Smooth muscle cell (in vitro differentiated cells): ENCODE measurements at regions not wholly inside any gene's neighbourhood (a gene's known extent, or its start where the extent isn't known, plus 50 kb on each side); places are given as distances from the start of the nearest gene placed in this dataset.
A peak's percentile ranks its signal among the peaks of the same experiment; 100 is the strongest.

Experiments used
- DNase-seq: peaks from one replicate; lab custom pipeline; 2025; ENCODE audit not compliant: unreplicated experiment; lab: John Stamatoyannopoulos, UW
- H2AFZ ChIP-seq: fragments of 200-600 bp; sonication (generic); 2 replicates; pipeline ENCODE4 v1.6.0; 2016; ENCODE audit warnings: antibody characterized with exemption, low read depth, mild to moderate bottlenecking
- H3F3A ChIP-seq: fragments of 200-600 bp; sonication (generic); 2 replicates; pipeline ENCODE4 v1.6.0; 2017; ENCODE audit warnings: antibody characterized with exemption, low read depth
- H3K27ac ChIP-seq: fragments of 200-600 bp; sonication (generic); 2 replicates; pipeline ENCODE4 v1.5.1; 2016; ENCODE audit warnings: low read depth, mild to moderate bottlenecking
- H3K27me3 ChIP-seq: fragments of 200-600 bp; sonication (generic); 2 replicates; pipeline ENCODE4 v1.6.1; 2016; ENCODE audit warnings: low read depth, mild to moderate bottlenecking
- H3K36me3 ChIP-seq: fragments of 200-600 bp; sonication (generic); 2 replicates; pipeline ENCODE4 v1.5.1; 2016; ENCODE audit warnings: low read depth
- H3K4me1 ChIP-seq: fragments of 200-600 bp; sonication (generic); 2 replicates; pipeline ENCODE4 v1.5.1; 2016; ENCODE audit warnings: low read depth
- H3K4me2 ChIP-seq: fragments of 200-600 bp; sonication (generic); 2 replicates; pipeline ENCODE4 v1.6.0; 2016; ENCODE audit warnings: mild to moderate bottlenecking
- H3K4me3 ChIP-seq: fragments of 200-600 bp; sonication (generic); 2 replicates; pipeline ENCODE4 v1.5.1; 2016; ENCODE audit warnings: mild to moderate bottlenecking
- H3K79me2 ChIP-seq: fragments of 200-600 bp; sonication (generic); 2 replicates; pipeline ENCODE4 v1.6.0; 2016; ENCODE audit warnings: low read depth, mild to moderate bottlenecking
- H3K9ac ChIP-seq: fragments of 200-600 bp; sonication (generic); 2 replicates; pipeline ENCODE4 v1.6.0; 2016; ENCODE audit warnings: low read depth
- H3K9me3 ChIP-seq: fragments of 200-600 bp; sonication (generic); replicated peaks from 2 replicates; pipeline ENCODE4 v1.5.1; 2016; ENCODE audit warnings: low read depth
- H4K20me1 ChIP-seq: fragments of 200-600 bp; sonication (generic); 2 replicates; pipeline ENCODE4 v1.6.0; 2016; ENCODE audit warnings: low read depth
- WGBS: methylation state at CpG from one replicate; pipeline ENCODE4 v1.1.7; 2016; ENCODE audit warnings: low lambda C conversion rate; 5-methylcytosine and 5-hydroxymethylcytosine counted together
- TF ChIP-seq, protein P1 (sequence below): fragments of 200-600 bp; sonication (generic); IDR thresholded peaks from 2 replicates; pipeline ENCODE4 v1.5.1; 2017; ENCODE audit warnings: borderline replicate concordance, mild to moderate bottlenecking, antibody characterized with exemption; ENCODE audit not compliant: insufficient read depth, poor library complexity, severe bottlenecking

DNA sequence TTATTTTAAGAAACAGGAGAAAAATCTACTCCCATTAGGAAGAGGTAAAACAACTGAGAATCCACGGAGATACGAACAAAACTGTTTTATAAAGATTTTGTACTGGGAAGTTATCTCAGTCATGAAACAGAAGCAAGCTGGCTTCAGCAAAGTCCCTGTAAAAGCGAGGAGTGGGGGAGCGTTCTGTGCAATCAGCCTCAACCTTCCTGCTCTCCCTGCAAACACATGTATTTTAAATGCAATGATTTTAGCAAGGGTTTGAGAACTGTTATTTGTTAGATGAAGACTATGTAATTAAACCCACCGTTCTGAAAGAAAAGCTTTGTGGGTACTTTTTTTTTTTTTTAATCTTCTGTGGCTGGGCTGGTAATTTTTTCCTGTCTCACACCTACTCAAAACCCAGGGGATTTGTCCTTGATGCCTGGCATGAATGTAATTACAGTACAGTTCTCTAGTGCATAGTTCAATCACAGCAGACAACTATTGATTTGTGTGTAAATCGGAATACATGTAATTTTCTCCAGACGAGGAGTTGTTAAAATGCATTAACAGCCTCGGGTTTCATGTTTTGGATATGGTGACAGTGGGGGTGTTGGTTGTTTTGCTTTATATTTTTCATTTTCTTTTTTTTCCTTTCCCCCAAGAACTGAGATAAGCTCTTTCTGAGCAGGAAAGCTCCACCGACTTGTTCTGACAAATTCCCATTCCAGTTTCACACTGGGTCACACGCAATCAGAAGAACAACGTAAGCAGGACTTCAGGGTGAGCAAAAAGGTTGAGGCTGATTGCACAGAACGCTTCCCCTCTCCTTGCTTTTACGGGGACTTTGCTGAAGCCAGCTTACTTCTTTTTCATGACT, 153.6 kb downstream of the PHLDA1 start:
- no peaks in the 10 kb centered on the region for H3K79me2 ChIP-seq
- peak overlapping the region; percentile 14 for H3K4me3 ChIP-seq
- peaks cover 20% of the 10 kb centered on the region for H3K4me1 ChIP-seq
- TF ChIP-seq, protein P1, sequence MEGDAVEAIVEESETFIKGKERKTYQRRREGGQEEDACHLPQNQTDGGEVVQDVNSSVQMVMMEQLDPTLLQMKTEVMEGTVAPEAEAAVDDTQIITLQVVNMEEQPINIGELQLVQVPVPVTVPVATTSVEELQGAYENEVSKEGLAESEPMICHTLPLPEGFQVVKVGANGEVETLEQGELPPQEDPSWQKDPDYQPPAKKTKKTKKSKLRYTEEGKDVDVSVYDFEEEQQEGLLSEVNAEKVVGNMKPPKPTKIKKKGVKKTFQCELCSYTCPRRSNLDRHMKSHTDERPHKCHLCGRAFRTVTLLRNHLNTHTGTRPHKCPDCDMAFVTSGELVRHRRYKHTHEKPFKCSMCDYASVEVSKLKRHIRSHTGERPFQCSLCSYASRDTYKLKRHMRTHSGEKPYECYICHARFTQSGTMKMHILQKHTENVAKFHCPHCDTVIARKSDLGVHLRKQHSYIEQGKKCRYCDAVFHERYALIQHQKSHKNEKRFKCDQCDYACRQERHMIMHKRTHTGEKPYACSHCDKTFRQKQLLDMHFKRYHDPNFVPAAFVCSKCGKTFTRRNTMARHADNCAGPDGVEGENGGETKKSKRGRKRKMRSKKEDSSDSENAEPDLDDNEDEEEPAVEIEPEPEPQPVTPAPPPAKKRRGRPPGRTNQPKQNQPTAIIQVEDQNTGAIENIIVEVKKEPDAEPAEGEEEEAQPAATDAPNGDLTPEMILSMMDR = no peak
- peak overlapping the region; percentile 80 for H3K4me2 ChIP-seq
- H3F3A ChIP-seq = no peaks in the 10 kb centered on the region
- DNase-seq = no peak
- H3K27me3 ChIP-seq = no peaks in the 10 kb centered on the region
- WGBS = 10% methylated on average over 13 of the region's 13 CpGs
- peak overlapping the region; percentile 82 for H3K9ac ChIP-seq
- H3K27ac ChIP-seq = peak overlapping the region; percentile 96
- no peaks in the 10 kb centered on the region for H3K9me3 ChIP-seq
- H3K36me3 ChIP-seq = no peaks in the 10 kb centered on the region
- peak overlapping the region; percentile 31 for H2AFZ ChIP-seq
- no peaks in the 10 kb centered on the region for H4K20me1 ChIP-seq

DNA sequence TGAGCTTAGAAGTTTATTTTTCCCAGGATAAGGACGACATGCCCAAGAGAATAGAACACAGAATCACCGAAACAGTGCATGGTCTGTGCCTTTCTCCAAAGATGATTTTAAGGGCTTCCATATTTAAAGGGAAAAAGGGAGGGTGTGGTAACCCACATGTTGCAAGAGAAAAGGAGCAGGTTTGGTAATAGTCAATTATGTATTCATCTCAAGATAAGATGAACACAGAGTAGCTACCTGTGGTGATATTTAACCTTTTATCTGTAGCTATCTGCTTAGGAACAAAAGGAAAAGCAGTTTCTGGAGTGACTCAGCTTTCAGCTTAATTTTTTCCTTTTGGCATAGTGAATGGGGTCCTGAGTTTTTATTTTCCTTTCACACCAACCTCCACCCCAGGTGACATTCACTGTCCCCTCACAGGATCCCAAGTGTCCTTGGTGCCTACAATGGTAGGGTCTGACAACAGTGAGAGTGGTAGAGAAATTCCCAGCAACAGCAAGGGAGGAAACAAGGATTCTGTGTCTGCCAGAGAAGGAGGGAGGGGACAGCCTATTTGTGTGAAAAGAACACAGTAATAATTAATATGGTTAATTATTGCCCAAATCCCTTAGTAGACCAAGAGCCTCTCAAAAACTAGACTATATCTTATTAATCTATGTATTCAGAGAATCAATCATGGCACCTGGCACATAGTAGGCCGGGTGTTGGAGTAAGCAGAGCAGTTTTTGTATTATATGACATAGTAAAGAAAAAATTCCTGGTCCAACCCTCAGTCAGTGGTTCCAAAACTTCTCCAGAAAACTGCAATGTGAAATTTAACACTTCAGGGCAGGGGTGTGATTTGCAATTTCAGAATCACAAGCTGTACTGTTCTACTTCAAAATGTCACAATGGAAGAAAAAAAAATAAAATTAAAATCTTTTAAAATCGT, 154.5 kb downstream of the PHLDA1 start:
- Histone ChIP-seq H3K27ac (peak overlapping the region; percentile 96), H3K36me3 (no peaks in the 10 kb centered on the region), H3K79me2 (no peaks in the 10 kb centered on the region), H3K4me3 (peak overlapping the region; percentile 14), H3K4me1 (peaks cover 15% of the 10 kb centered on the region), H4K20me1 (no peaks in the 10 kb centered on the region), H3K9me3 (no peaks in the 10 kb centered on the region), H3F3A (no peaks in the 10 kb centered on the region), H3K4me2 (peak overlapping the region; percentile 80), H2AFZ (peak overlapping the region; percentile 31), H3K9ac (peak overlapping the region; percentile 82), H3K27me3 (no peaks in the 10 kb centered on the region)
- no peak for DNase-seq
- TF ChIP-seq, protein P1 = no peak
- 48% methylated on average over 4 of the region's 4 CpGs for WGBS

DNA sequence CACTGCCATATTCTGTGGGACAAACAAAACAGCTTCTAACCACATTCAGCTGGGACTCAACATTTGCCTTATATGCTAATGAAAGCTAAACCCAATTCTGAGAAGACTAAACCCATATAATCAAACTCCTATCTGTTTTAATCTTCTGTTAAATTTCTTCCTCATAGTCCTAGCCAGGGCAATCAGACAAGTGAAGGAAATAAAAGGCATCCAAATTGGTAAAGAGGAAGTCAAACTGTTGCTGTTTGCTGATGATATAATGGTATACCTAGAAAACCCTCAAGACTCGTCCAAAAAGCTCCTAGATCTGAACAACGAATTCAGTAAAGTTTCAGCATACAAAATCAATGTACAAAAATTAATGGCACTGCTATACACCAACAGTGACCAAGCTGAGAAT, 157.1 kb downstream of the PHLDA1 start:
- Histone ChIP-seq H2AFZ (no peak overlapping the region), H3K4me2 (no peak overlapping the region), H3K27ac (no peak overlapping the region), H3K9ac (no peak overlapping the region), H3F3A (no peaks in the 10 kb centered on the region), H3K79me2 (no peaks in the 10 kb centered on the region), H3K36me3 (no peaks in the 10 kb centered on the region), H4K20me1 (no peaks in the 10 kb centered on the region), H3K4me3 (no peak overlapping the region), H3K27me3 (no peaks in the 10 kb centered on the region), H3K9me3 (no peaks in the 10 kb centered on the region), H3K4me1 (peaks cover 15% of the 10 kb centered on the region)
- WGBS = 93% methylated on average over 2 of the region's 2 CpGs
- TF ChIP-seq, protein P1 = no peak
- DNase-seq = no peak
